GM23248 (cell line): ENCODE measurements at regions not wholly inside any gene's neighbourhood (a gene's known extent, or its start where the extent isn't known, plus 50 kb on each side); places are given as distances from the start of the nearest gene placed in this dataset.
"Not testable (repeated sequence)": the region's sequence is repeated elsewhere in the genome, so short reads cannot be mapped to it uniquely, and the experiment has no call there.

ENCODE experiments used
- DNase-seq: peaks from one replicate; pipeline ENCODE4 v3.0.0-alpha.2; 2015
- H2AFZ ChIP-seq: fragments of 200-600 bp; sonication (generic); 2 replicates; pipeline ENCODE4 v1.6.1; 2016; ENCODE audit warnings: antibody characterized with exemption
- H3F3A ChIP-seq: fragments of 200-600 bp; sonication (generic); 2 replicates; pipeline ENCODE4 v1.6.1; 2016; ENCODE audit warnings: mild to moderate bottlenecking, antibody characterized with exemption, mixed run types; ENCODE audit not compliant: insufficient read depth
- H3K27ac ChIP-seq: fragments of 200-600 bp; sonication (generic); 2 replicates; pipeline ENCODE4 v1.5.1; 2016; ENCODE audit warnings: mild to moderate bottlenecking
- H3K27me3 ChIP-seq: fragments of 200-600 bp; sonication (generic); replicated peaks from 2 replicates; pipeline ENCODE4 v1.6.1; 2016; ENCODE audit warnings: mild to moderate bottlenecking; ENCODE audit not compliant: insufficient read depth
- H3K36me3 ChIP-seq: fragments of 200-600 bp; sonication (generic); 2 replicates; pipeline ENCODE4 v1.6.1; 2016; ENCODE audit warnings: low read depth, mild to moderate bottlenecking
- H3K4me1 ChIP-seq: fragments of 200-600 bp; sonication (generic); 2 replicates; pipeline ENCODE4 v1.6.1; 2016; ENCODE audit warnings: mild to moderate bottlenecking; ENCODE audit not compliant: insufficient read depth
- H3K4me2 ChIP-seq: fragments of 200-600 bp; sonication (generic); one replicate; pipeline ENCODE4 v1.6.1; 2016; ENCODE audit warnings: mild to moderate bottlenecking; ENCODE audit not compliant: unreplicated experiment
- H3K4me3 ChIP-seq: fragments of 200-600 bp; sonication (generic); 2 replicates; pipeline ENCODE4 v1.5.1; 2016; ENCODE audit warnings: mild to moderate bottlenecking
- H3K79me2 ChIP-seq: fragments of 200-600 bp; sonication (generic); 2 replicates; pipeline ENCODE4 v1.6.1; 2016; ENCODE audit warnings: mild to moderate bottlenecking; ENCODE audit not compliant: insufficient read depth
- H3K9ac ChIP-seq: fragments of 200-600 bp; sonication (generic); 2 replicates; pipeline ENCODE4 v1.6.1; 2016; ENCODE audit warnings: mild to moderate bottlenecking
- H3K9me2 ChIP-seq: fragments of 200-600 bp; sonication (generic); 2 replicates; pipeline ENCODE4 v1.6.1; 2016; ENCODE audit warnings: mixed run types, mild to moderate bottlenecking, moderate library complexity; ENCODE audit not compliant: insufficient read depth
- H3K9me3 ChIP-seq: fragments of 200-600 bp; sonication (generic); one replicate; pipeline ENCODE4 v1.6.1; 2017; ENCODE audit warnings: low read depth
- H4K20me1 ChIP-seq: fragments of 200-600 bp; sonication (generic); 2 replicates; pipeline ENCODE4 v1.6.0; 2016; ENCODE audit not compliant: insufficient read depth
- EZH2 ChIP-seq: fragments of 200-600 bp; sonication (generic); IDR thresholded peaks from 2 replicates; pipeline ENCODE4 v1.6.1; 2018; ENCODE audit warnings: antibody characterized with exemption, mild to moderate bottlenecking; ENCODE audit not compliant: insufficient read depth, poor library complexity, severe bottlenecking
- EZH2phosphoT487 ChIP-seq: fragments of 200-600 bp; sonication (generic); IDR thresholded peaks from 2 replicates; pipeline ENCODE4 v1.6.1; 2018; ENCODE audit warnings: antibody characterized with exemption, moderate library complexity, mild to moderate bottlenecking, low read depth; ENCODE audit not compliant: insufficient read depth
- WGBS, 2 experiments: methylation state at CpG; one replicate each; pipeline ENCODE4 v1.1.6; 2015 to 2017; ENCODE audit warnings: low lambda C conversion rate in 2 of 2, low coverage in 1 of 2; ENCODE audit errors: missing lambda C conversion rate in 2 of 2; 5-methylcytosine and 5-hydroxymethylcytosine counted together
- in situ Hi-C: fragments of 300-500 bp; cut with MboI; formaldehyde crosslinking; loops from 2 replicates; pipeline ENCODE4 v1.15.0; 2020

GRCh38 chr17:27952366-27952765 lies 59.2 kb upstream of the LYRM9 start:
- TF ChIP-seq EZH2phosphoT487: no peak
- H3K4me1 ChIP-seq: no peaks in the 10 kb centered on the region
- 33 to 42% methylated on average over 7 of the region's 7 CpGs for WGBS, 2 experiments
- DNase-seq: no peak
- H3K4me2 ChIP-seq: no peak overlapping the region
- H4K20me1 ChIP-seq: no peaks in the 10 kb centered on the region
- no peaks in the 10 kb centered on the region for H3K9me2 ChIP-seq
- in situ Hi-C loops: no loop called here
- H3K79me2 ChIP-seq: no peaks in the 10 kb centered on the region
- no peak overlapping the region for H3K9ac ChIP-seq
- H3K36me3 ChIP-seq: no peaks in the 10 kb centered on the region
- H3K4me3 ChIP-seq: no peak overlapping the region
- H3K27ac ChIP-seq: no peak overlapping the region
- H2AFZ ChIP-seq: no peak overlapping the region
- H3K9me3 ChIP-seq: no peaks in the 10 kb centered on the region
- H3F3A ChIP-seq: no peaks in the 10 kb centered on the region
- peaks cover 18% of the 10 kb centered on the region for H3K27me3 ChIP-seq

- no peaks in the 10 kb centered on the region for H3K9me3 ChIP-seq
- 16 to 20% methylated on average over 7 to 8 of the region's 8 CpGs for WGBS, 2 experiments
- peaks cover 15% of the 10 kb centered on the region for H3K27me3 ChIP-seq
- no peak overlapping the region for H2AFZ ChIP-seq
- no peak overlapping the region for H3K9ac ChIP-seq
- no peak overlapping the region for H3K4me3 ChIP-seq
- no peak overlapping the region for H3K4me2 ChIP-seq
- H3K36me3 ChIP-seq: no peaks in the 10 kb centered on the region
- TF ChIP-seq EZH2phosphoT487: no peak
- no peak for TF ChIP-seq EZH2
- no peaks in the 10 kb centered on the region for H3K79me2 ChIP-seq
- H4K20me1 ChIP-seq: no peaks in the 10 kb centered on the region
- DNase-seq: no peak
- in situ Hi-C loops: no loop called here
- H3K4me1 ChIP-seq: no peaks in the 10 kb centered on the region
- H3F3A ChIP-seq: no peaks in the 10 kb centered on the region
- no peak overlapping the region for H3K27ac ChIP-seq
- no peaks in the 10 kb centered on the region for H3K9me2 ChIP-seq
These were observed 61.7 kb upstream of the LYRM9 start for GRCh38 chr17:27954548-27955495.

GRCh38 chr17:27956601-27957445 lies 63.7 kb upstream of the LYRM9 start:
- Histone ChIP-seq H3K4me1 (no peaks in the 10 kb centered on the region), H3K4me2 (no peak overlapping the region), H3K9me3 (no peaks in the 10 kb centered on the region), H3K9ac (no peak overlapping the region), H3K27ac (no peak overlapping the region), H3K27me3 (peaks cover 15% of the 10 kb centered on the region), H3K79me2 (no peaks in the 10 kb centered on the region), H3F3A (no peaks in the 10 kb centered on the region), H4K20me1 (no peaks in the 10 kb centered on the region), H3K9me2 (no peaks in the 10 kb centered on the region), H3K4me3 (no peak overlapping the region), H3K36me3 (no peaks in the 10 kb centered on the region), H2AFZ (no peak overlapping the region)
- peak; percentile 43 for DNase-seq
- in situ Hi-C loops: no loop called here
- WGBS, 2 experiments: 56 to 57% methylated on average over 13 of the region's 13 CpGs
- TF ChIP-seq EZH2phosphoT487: no peak

GRCh38 chr17:27957446-27957793 lies 64.3 kb upstream of the LYRM9 start:
- H3K9me2 ChIP-seq, H3K36me3 ChIP-seq, H3K4me1 ChIP-seq, H3K79me2 ChIP-seq, H3K9me3 ChIP-seq, H3K9ac ChIP-seq, H2AFZ ChIP-seq, H4K20me1 ChIP-seq, H3K4me3 ChIP-seq, H3K4me2 ChIP-seq, H3F3A ChIP-seq, H3K27ac ChIP-seq, DNase-seq, in situ Hi-C loops: not testable (repeated sequence)
- 56 to 69% methylated on average over 4 of the region's 4 CpGs for WGBS, 2 experiments
- H3K27me3 ChIP-seq: peaks cover 15% of the 10 kb centered on the region
